Progenitor cell of endocrine pancreas (in vitro differentiated cells): ENCODE measurements at regions not wholly inside any gene's neighbourhood (a gene's known extent, or its start where the extent isn't known, plus 50 kb on each side); places are given as distances from the start of the nearest gene placed in this dataset.

Experiments used
- DNase-seq: peaks from one replicate; pipeline ENCODE4 v3.0.0; 2021; ENCODE audit warnings: low spot score; ENCODE audit not compliant: unreplicated experiment
- H3K27ac Mint-ChIP-seq: 2 replicates; pipeline ENCODE4 v1.8.0; 2021; ENCODE audit warnings: mild to moderate bottlenecking, moderate library complexity, mixed read lengths
- H3K27me3 Mint-ChIP-seq: 2 replicates; pipeline ENCODE4 v1.8.0; 2021; ENCODE audit warnings: mixed read lengths
- H3K36me3 Mint-ChIP-seq: 2 replicates; pipeline ENCODE4 v1.8.0; 2022; ENCODE audit warnings: mixed read lengths; ENCODE audit not compliant: insufficient read depth
- H3K4me1 Mint-ChIP-seq: 2 replicates; pipeline ENCODE4 v1.8.0; 2021; ENCODE audit warnings: low read depth, mixed read lengths
- H3K4me3 Mint-ChIP-seq: 2 replicates; pipeline ENCODE4 v1.8.0; 2021; ENCODE audit warnings: low read depth, mild to moderate bottlenecking, moderate library complexity, mixed read lengths
- H3K9me3 Mint-ChIP-seq: 2 replicates; pipeline ENCODE4 v1.8.0; 2021; ENCODE audit warnings: low read depth, mixed read lengths
- TF ChIP-seq, protein P1 (sequence below): fragments of 200-600 bp; sonication (generic); IDR thresholded peaks from one replicate; pipeline ENCODE4 v1.5.0; 2021; ENCODE audit warnings: antibody characterized with exemption, mild to moderate bottlenecking; ENCODE audit not compliant: unreplicated experiment

DNA sequence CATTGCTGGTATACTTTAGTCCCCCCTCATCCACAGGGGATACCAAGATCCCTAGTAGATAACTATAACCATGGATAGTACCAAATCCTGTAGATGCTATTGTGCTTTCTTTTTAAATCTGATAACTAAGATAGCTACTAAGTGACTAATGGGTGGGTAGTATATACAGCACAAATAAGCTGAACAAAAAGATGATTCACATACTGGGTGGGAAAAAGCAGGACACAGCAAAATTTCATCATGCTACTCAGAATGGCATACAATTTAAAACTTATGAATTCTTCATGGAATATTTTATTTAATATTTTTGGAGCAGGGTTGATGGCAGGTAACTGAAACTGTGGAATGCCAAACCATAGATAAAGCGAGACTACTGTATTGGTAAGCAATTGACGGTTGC, 161.6 kb downstream of the IL15 start:
- TF ChIP-seq, protein P1, sequence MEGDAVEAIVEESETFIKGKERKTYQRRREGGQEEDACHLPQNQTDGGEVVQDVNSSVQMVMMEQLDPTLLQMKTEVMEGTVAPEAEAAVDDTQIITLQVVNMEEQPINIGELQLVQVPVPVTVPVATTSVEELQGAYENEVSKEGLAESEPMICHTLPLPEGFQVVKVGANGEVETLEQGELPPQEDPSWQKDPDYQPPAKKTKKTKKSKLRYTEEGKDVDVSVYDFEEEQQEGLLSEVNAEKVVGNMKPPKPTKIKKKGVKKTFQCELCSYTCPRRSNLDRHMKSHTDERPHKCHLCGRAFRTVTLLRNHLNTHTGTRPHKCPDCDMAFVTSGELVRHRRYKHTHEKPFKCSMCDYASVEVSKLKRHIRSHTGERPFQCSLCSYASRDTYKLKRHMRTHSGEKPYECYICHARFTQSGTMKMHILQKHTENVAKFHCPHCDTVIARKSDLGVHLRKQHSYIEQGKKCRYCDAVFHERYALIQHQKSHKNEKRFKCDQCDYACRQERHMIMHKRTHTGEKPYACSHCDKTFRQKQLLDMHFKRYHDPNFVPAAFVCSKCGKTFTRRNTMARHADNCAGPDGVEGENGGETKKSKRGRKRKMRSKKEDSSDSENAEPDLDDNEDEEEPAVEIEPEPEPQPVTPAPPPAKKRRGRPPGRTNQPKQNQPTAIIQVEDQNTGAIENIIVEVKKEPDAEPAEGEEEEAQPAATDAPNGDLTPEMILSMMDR, result no peak
- H3K4me1 Mint-ChIP-seq, result no peaks in the 10 kb centered on the region
- H3K27ac Mint-ChIP-seq, result no peak overlapping the region
- DNase-seq, result no peak
- H3K27me3 Mint-ChIP-seq, result no peaks in the 10 kb centered on the region
- no peaks in the 10 kb centered on the region for H3K9me3 Mint-ChIP-seq
- no peak overlapping the region for H3K4me3 Mint-ChIP-seq
- H3K36me3 Mint-ChIP-seq, result no peaks in the 10 kb centered on the region

DNA sequence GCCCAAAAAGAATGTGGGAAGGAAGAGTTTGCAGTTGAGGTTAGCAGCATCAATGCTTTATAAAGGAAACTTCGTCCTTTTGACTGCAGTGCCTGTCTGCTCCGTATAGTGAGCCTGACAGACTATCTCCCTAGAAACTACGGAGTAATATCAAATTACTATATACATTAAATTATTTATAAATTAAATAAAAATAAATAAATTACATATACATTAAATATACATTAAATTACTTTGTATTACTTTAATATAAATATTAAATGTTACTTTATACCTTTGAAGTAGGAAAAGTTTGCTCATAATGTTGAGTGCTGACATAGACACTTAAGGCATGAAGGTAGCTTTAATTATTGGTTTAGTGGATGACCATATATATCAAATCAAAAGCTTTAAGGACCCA, 165.2 kb downstream of the IL15 start:
- no peaks in the 10 kb centered on the region for H3K27me3 Mint-ChIP-seq
- no peaks in the 10 kb centered on the region for H3K4me1 Mint-ChIP-seq
- H3K9me3 Mint-ChIP-seq, result no peaks in the 10 kb centered on the region
- DNase-seq, result no peak
- TF ChIP-seq, protein P1, result no peak
- H3K27ac Mint-ChIP-seq, result no peak overlapping the region
- no peak overlapping the region for H3K4me3 Mint-ChIP-seq
- no peaks in the 10 kb centered on the region for H3K36me3 Mint-ChIP-seq

DNA sequence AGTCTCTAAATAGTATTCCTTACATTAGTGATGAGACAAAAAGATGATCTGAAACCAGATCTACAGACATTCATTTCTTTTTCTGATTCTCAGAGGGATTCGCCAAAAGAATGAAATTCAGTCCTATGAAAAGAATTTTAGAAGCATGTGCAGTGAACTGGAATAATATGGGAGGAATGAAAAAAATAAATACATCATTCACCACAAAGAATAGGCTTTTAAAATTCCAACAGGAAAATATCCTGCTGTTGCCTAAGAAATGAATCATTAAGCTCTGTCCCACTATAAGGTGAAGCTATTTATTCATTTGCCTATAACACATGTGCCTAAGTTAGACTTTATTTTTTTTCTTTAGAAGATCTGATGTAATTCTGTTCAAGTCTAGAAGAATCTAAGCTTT, 165.9 kb downstream of the IL15 start:
- Mint-ChIP-seq H3K9me3 (no peaks in the 10 kb centered on the region), H3K27ac (no peak overlapping the region), H3K36me3 (no peaks in the 10 kb centered on the region), H3K4me1 (no peaks in the 10 kb centered on the region), H3K27me3 (no peaks in the 10 kb centered on the region), H3K4me3 (no peak overlapping the region)
- DNase-seq, result no peak
- TF ChIP-seq, protein P1, result no peak

DNA sequence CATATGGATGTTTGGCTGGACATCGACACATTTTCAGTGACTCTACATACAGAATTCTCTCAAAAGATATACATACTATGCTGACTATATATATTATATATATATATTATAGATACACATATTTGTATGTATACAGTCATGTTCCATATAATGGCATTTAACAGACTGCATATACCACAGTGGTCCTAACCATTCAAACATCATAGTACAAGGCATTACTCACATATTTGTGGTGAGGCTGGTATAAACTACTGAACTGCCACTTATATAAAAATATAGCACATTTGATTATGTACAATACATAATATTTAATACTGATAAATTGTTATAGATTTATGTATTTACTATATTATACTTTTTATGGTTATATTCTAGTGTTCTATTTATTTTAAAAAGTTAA, 168.5 kb downstream of the IL15 start:
- no peaks in the 10 kb centered on the region for H3K9me3 Mint-ChIP-seq
- no peaks in the 10 kb centered on the region for H3K27me3 Mint-ChIP-seq
- no peaks in the 10 kb centered on the region for H3K4me1 Mint-ChIP-seq
- H3K27ac Mint-ChIP-seq, result no peak overlapping the region
- TF ChIP-seq, protein P1, result no peak
- H3K36me3 Mint-ChIP-seq, result no peaks in the 10 kb centered on the region
- H3K4me3 Mint-ChIP-seq, result no peak overlapping the region
- DNase-seq, result no peak

DNA sequence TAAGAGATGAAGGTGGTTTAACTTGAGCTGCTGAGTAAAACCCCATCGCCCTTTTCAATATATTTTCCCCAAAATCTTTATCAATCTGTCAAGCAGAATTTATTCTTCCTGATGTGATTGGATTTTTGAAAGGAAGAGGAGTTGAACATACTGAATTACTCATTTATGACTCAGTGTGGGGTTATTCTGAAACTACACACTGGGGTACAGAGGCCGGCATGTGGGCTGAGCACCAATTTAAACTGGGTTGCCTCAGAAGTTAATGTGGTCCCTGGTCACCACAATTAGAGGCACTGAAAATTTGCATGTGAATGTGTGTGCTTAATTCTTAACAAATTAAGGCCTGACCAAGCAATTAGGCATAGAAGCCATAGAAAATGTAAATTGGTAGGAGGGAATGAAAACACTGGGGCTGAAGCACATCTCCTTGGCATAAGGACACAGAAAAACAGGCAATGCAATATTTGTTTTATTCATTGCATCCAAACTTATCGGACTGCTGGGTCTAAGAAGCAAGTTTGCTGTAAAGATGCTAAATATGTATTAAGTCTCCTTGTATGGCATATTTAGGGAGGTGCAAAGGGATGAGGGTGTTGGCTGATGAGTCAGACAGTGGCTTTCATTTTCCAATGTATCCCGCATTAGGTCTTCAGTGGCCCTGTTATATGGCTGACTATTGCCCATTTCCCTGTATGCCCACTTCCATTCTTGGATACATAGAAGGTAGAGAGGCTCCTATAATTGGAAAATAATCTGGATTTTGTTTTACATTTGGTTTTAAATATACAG, 170.9 kb downstream of the IL15 start:
- no peak for DNase-seq
- no peak overlapping the region for H3K4me3 Mint-ChIP-seq
- TF ChIP-seq, protein P1, result no peak
- no peaks in the 10 kb centered on the region for H3K36me3 Mint-ChIP-seq
- no peaks in the 10 kb centered on the region for H3K9me3 Mint-ChIP-seq
- H3K4me1 Mint-ChIP-seq, result no peaks in the 10 kb centered on the region
- no peak overlapping the region for H3K27ac Mint-ChIP-seq
- H3K27me3 Mint-ChIP-seq, result no peaks in the 10 kb centered on the region
